PFSK-1 (cell line): ENCODE measurements at regions not wholly inside any gene's neighbourhood (a gene's known extent, or its start where the extent isn't known, plus 50 kb on each side); places are given as distances from the start of the nearest gene placed in this dataset.

Experiments
- FOXP2 ChIP-seq: optimal IDR thresholded peaks from 2 replicates; pipeline ENCODE3; 2011; ENCODE audit warnings: borderline replicate concordance, control low read depth, inconsistent platforms; ENCODE audit not compliant: insufficient read depth; ENCODE audit errors: extremely low read length, extremely low read depth
- POLR2AphosphoS5 ChIP-seq: IDR thresholded peaks from 2 replicates; pipeline ENCODE4 v1.6.1; 2012; ENCODE audit warnings: low read depth, mild to moderate bottlenecking, control low read depth, low read length, moderate library complexity
- SIN3A ChIP-seq: IDR thresholded peaks from 2 replicates; pipeline ENCODE4 v1.6.1; 2012; ENCODE audit warnings: mild to moderate bottlenecking, low read length, moderate library complexity, borderline replicate concordance; ENCODE audit not compliant: insufficient read depth
- TAF1 ChIP-seq: IDR thresholded peaks from 2 replicates; pipeline ENCODE4 v1.6.1; 2012; ENCODE audit warnings: low read length, control low read depth, borderline replicate concordance; ENCODE audit not compliant: insufficient read depth
- TF ChIP-seq, protein P1 (sequence below), 2 experiments: IDR thresholded peaks; 2 replicates each; pipeline versions ENCODE4 v1.6.1 to v1.8.0; 2011 to 2012; ENCODE audit warnings: low read depth in 2 of 2, low read length in 2 of 2, control low read depth in 1 of 2, inconsistent platforms in 1 of 2, mild to moderate bottlenecking in 1 of 2, moderate library complexity in 1 of 2; ENCODE audit not compliant: insufficient read depth in 1 of 2

DNA sequence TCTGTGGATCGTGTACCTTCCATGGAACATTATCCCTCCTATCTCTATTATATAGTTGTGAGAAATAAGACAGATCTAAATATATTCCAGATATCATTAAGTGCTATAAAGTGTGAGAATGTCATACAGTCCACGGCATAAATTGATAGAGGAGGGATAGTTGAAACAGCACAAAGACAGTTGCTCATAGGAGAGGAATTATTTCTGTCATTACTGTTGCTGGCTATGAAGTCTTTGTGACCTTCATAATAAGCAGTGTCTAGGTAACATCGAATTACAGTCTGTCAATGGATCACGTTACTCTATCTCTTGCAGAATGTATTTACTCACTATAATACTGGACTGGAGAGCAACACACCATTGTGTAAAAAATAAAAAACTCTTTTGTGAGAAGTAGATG is 671.5 kb upstream of the PCDH20 start:
- no peak for TF ChIP-seq FOXP2
- TF ChIP-seq, protein P1, sequence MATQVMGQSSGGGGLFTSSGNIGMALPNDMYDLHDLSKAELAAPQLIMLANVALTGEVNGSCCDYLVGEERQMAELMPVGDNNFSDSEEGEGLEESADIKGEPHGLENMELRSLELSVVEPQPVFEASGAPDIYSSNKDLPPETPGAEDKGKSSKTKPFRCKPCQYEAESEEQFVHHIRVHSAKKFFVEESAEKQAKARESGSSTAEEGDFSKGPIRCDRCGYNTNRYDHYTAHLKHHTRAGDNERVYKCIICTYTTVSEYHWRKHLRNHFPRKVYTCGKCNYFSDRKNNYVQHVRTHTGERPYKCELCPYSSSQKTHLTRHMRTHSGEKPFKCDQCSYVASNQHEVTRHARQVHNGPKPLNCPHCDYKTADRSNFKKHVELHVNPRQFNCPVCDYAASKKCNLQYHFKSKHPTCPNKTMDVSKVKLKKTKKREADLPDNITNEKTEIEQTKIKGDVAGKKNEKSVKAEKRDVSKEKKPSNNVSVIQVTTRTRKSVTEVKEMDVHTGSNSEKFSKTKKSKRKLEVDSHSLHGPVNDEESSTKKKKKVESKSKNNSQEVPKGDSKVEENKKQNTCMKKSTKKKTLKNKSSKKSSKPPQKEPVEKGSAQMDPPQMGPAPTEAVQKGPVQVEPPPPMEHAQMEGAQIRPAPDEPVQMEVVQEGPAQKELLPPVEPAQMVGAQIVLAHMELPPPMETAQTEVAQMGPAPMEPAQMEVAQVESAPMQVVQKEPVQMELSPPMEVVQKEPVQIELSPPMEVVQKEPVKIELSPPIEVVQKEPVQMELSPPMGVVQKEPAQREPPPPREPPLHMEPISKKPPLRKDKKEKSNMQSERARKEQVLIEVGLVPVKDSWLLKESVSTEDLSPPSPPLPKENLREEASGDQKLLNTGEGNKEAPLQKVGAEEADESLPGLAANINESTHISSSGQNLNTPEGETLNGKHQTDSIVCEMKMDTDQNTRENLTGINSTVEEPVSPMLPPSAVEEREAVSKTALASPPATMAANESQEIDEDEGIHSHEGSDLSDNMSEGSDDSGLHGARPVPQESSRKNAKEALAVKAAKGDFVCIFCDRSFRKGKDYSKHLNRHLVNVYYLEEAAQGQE (IDR thresholded peaks at IDR 0.05; ENCODE audit: insufficient read depth in 1 of 2, low read depth in 2 of 2, low read length in 2 of 2) = no peak
- TF ChIP-seq SIN3A = no peak
- no peak for TF ChIP-seq TAF1
- no peak for TF ChIP-seq POLR2AphosphoS5

GRCh38 chr13:62085337-62086229 is 669.9 kb upstream of the PCDH20 start:
- no peak for TF ChIP-seq TAF1
- TF ChIP-seq SIN3A = no peak
- no peak for TF ChIP-seq FOXP2
- no peak for TF ChIP-seq POLR2AphosphoS5
- TF ChIP-seq, protein P1 (IDR thresholded peaks at IDR 0.05; ENCODE audit: insufficient read depth in 1 of 2, low read depth in 2 of 2, low read length in 2 of 2) = no peak

GRCh38 chr13:62084728-62085127 is 669.1 kb upstream of the PCDH20 start:
- no peak for TF ChIP-seq TAF1

DNA sequence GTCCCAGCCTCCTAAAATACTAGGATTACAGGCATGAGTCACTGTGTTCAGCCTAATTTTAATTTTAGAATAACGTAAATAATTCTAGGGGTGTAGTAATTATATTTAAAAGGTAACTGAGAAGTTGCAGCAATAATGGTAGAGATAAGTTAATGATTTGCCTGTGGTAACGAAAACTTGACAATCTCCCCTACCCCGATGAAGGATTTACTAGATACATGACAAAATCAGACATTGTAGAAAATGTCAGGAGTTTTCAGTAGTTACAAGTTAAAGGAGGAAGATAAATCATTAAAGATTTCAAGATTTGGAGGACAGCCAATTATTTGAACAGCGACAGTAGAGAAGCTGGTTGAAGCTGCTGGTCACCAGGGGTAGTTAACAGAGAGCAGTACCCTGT is 652.2 kb upstream of the PCDH20 start:
- TF ChIP-seq TAF1 = no peak
- TF ChIP-seq, protein P1 (IDR thresholded peaks at IDR 0.05; ENCODE audit: insufficient read depth in 1 of 2, low read depth in 2 of 2, low read length in 2 of 2) = no peak
- no peak for TF ChIP-seq SIN3A
- no peak for TF ChIP-seq FOXP2
- TF ChIP-seq POLR2AphosphoS5 = no peak

- no peak for TF ChIP-seq POLR2AphosphoS5
- TF ChIP-seq TAF1 = no peak
- TF ChIP-seq, protein P1 (IDR thresholded peaks at IDR 0.05; ENCODE audit: insufficient read depth in 1 of 2, low read depth in 2 of 2, low read length in 2 of 2) = no peak
- no peak for TF ChIP-seq FOXP2
- TF ChIP-seq SIN3A = no peak
These were observed 649.4 kb upstream of the PCDH20 start for GRCh38 chr13:62065016-62065415.
